ENCODE measurements at regions not wholly inside any gene's neighbourhood (a gene's known extent, or its start where the extent isn't known, plus 50 kb on each side); places are given as distances from the start of the nearest gene placed in this dataset.

- no peak for TF ChIP-seq ZNF549 (tag by site-specific recombination; IDR thresholded peaks at IDR 0.05)
- TF ChIP-seq ZNF76 (tag by site-specific recombination; IDR thresholded peaks at IDR 0.05; ENCODE audit: borderline replicate concordance, low read depth) = no peak
- no peak for TF ChIP-seq ZBTB26 (tag by site-specific recombination; optimal IDR thresholded peaks at IDR 0.05)
- TF ChIP-seq ZNF335 (tag by site-specific recombination; conservative IDR thresholded peaks at IDR 0.05) = no peak
- no peak for TF ChIP-seq INSM2 (tag by site-specific recombination; IDR thresholded peaks at IDR 0.05)
- TF ChIP-seq SCRT1 (tag by site-specific recombination; IDR thresholded peaks at IDR 0.05; ENCODE audit: borderline replicate concordance) = no peak
- TF ChIP-seq SP2 (tag by site-specific recombination; IDR thresholded peaks at IDR 0.05) = no peak
- TF ChIP-seq ZBTB11 (tag by site-specific recombination; conservative IDR thresholded peaks at IDR 0.05; ENCODE audit: low read depth) = no peak
Observed at GRCh38 chr7:401495-401894, 111.5 kb downstream of the FOXL3 start (continued).

GRCh38 chr7:404812-405488 lies 114.7 kb downstream of the PDGFA start:
- Histone ChIP-seq H3K36me3 (ENCODE audit: control insufficient read depth in 2 of 2, insufficient read depth in 1 of 2, low read length in 2 of 2) (no peaks in the 10 kb centered on the region), H3K27ac (ENCODE audit: extremely low read depth, low read depth, low read length) (no peak overlapping the region), H3K4me1 (ENCODE audit: control insufficient read depth, insufficient read depth, low read length) (no peaks in the 10 kb centered on the region), H3K4me3 (ENCODE audit: low read depth, low read length) (no peak overlapping the region), H3K9me3 (ENCODE audit: control insufficient read depth, insufficient read depth, low read depth, low read length) (no peaks in the 10 kb centered on the region)
- POLR2A ChIA-PET = no interaction called here
- TF ChIP-seq TSHZ1 (tag by site-specific recombination; IDR thresholded peaks at IDR 0.05; ENCODE audit: borderline replicate concordance) = no peak
- no peak for TF ChIP-seq ZBTB10 (tag by site-specific recombination; IDR thresholded peaks at IDR 0.05)
- no peak for TF ChIP-seq PRDM4 (tag by site-specific recombination; IDR thresholded peaks at IDR 0.05)
- no peak for TF ChIP-seq PRDM1 (tag by site-specific recombination; IDR thresholded peaks at IDR 0.05)
- no peak for TF ChIP-seq ZNF37A (tag by site-specific recombination; IDR thresholded peaks at IDR 0.05)
- no peak for TF ChIP-seq ZNF423 (tag by site-specific recombination; IDR thresholded peaks at IDR 0.05)
- no peak for TF ChIP-seq ZFP69B (tag by site-specific recombination; IDR thresholded peaks at IDR 0.05)
- no peak for TF ChIP-seq ZBTB48 (tag by site-specific recombination; IDR thresholded peaks at IDR 0.05)
- CTCF ChIA-PET = no interaction called here

Data from HEK293 (cell line).